NB4 (cell line): ENCODE measurements at regions not wholly inside any gene's neighbourhood (a gene's known extent, or its start where the extent isn't known, plus 50 kb on each side); places are given as distances from the start of the nearest gene placed in this dataset.
"Not testable (repeated sequence)": the region's sequence is repeated elsewhere in the genome, so short reads cannot be mapped to it uniquely, and the experiment has no call there.

Source experiments
- CTCF ChIP-seq: IDR thresholded peaks from one replicate; pipeline ENCODE4 v1.5.1; 2012; ENCODE audit warnings: low read depth, low read length
- POLR2A ChIP-seq: IDR thresholded peaks from 2 replicates; pipeline ENCODE4 v1.6.1; 2011; ENCODE audit warnings: mild to moderate bottlenecking; ENCODE audit not compliant: insufficient read length; ENCODE audit errors: extremely low read depth

GRCh38 chrX:91018111-91018510 lies 416.5 kb upstream of the PABPC5 start:
- not testable (repeated sequence) for TF ChIP-seq POLR2A, CTCF
